GM19397 (cell line): ENCODE measurements at regions not wholly inside any gene's neighbourhood (a gene's known extent, or its start where the extent isn't known, plus 50 kb on each side); places are given as distances from the start of the nearest gene placed in this dataset.

Experiments
- ATAC-seq: cut with Tn5 transposase; IDR thresholded peaks from one replicate; pipeline ENCODE4 v1.9.1; 2021; ENCODE audit warnings: mild to moderate bottlenecking, moderate library complexity; ENCODE audit not compliant: unreplicated experiment

- ATAC-seq: no peak
These were observed 336.8 kb upstream of the MANEA start for GRCh38 chr6:95240514-95240913.

- no peak for ATAC-seq
These were observed 334.8 kb upstream of the MANEA start for GRCh38 chr6:95242560-95242959.

- ATAC-seq: no peak
These were observed 334.3 kb upstream of the MANEA start for GRCh38 chr6:95243053-95243452.

DNA sequence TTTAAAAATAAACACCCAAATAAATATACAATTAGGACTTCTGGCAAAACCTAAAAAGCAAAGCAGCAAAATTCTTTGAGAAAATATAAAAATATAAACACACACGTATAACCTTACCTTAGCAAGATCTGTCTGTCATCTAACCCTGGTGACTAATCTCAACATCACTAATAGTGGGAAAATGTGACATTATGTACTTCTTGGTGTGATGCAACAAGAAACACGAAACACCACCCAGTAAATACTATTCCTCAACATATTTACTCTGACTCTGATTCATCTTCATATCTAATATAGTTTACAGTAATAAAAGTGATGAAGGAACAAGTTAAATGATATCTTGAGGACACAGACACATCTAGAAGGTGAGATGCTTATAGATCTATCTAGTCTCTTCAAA is 332.6 kb upstream of the MANEA start:
- ATAC-seq: no peak

- no peak for ATAC-seq
These were observed 328.8 kb upstream of the MANEA start for GRCh38 chr6:95248499-95248898.

DNA sequence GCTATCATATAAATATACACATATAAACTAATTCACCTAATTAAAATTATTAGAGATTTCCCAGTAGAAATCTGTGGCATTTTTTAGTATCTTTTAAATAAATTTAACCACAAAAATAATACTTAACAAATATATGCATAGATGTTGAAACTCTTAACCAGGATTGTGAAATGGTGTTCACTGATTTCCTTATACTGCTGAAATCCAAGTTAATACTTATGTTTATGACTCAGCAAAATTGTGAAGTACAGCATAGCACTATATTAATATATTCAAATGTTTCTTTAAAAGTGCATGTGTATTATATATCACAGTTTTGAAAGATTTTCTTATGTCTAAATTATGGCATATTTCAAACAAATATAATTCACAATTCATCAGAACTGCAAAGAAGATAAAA is 328.2 kb upstream of the MANEA start:
- ATAC-seq: no peak

DNA sequence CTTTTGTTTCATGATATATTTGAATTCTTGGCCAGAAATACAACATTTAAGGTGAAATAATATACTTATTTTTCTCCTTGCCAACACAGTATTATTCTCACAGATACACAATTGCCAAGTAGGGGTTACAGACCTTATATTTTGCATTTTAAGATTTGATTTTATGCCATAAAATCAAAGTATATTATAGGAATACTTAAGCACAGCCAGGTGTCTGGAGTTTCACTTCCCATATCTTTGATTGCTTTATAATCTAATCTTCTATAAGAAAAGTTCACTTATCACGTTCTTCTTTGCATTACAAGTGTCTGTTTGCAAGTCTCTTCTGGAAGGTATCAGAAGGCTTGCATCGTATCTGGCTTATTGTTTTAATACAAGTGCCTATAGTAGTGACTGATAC is 327.7 kb upstream of the MANEA start:
- ATAC-seq: no peak

DNA sequence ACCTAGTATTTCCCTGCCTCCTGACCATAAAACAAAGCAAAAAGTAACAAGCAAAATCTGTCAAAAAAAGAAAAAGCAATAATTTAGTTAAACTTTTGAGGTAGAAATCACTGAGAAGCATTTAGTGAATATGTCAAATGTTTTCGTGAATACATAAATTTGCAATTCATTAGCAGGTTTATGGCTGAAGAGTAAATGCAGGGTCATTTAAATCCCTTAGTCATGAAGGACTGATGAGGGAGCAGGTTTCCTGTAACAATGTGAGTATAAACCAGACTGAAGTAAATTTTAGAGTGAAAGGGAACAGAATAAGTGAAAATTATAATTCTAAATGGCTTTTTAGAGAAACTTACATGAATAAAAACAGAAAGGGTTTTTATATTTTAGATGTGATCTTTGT is 313.5 kb upstream of the MANEA start:
- no peak for ATAC-seq

GRCh38 chr6:95266537-95267258 is 310.6 kb upstream of the MANEA start:
- ATAC-seq: no peak

- no peak for ATAC-seq
These were observed 302.6 kb upstream of the MANEA start for GRCh38 chr6:95274686-95275235.

DNA sequence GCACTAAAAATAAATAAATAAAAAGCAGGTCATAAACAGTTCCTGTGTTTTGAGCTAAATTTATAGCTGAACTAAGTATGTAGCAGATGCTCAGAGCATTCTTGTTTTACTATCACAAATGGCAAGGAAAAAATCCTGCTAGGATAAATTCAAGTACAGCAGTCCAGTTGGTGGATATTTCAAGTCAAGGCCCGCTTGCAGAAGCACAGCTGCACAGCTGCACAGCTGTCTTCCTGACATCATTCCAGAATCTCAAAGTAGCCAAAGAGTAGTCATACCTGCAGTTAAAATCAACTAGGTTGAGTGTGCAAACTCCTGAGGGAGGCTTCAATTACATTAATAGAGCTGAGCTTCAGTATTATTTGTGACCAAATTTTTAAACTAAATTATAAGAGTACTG is 297.7 kb upstream of the MANEA start:
- ATAC-seq: no peak

DNA sequence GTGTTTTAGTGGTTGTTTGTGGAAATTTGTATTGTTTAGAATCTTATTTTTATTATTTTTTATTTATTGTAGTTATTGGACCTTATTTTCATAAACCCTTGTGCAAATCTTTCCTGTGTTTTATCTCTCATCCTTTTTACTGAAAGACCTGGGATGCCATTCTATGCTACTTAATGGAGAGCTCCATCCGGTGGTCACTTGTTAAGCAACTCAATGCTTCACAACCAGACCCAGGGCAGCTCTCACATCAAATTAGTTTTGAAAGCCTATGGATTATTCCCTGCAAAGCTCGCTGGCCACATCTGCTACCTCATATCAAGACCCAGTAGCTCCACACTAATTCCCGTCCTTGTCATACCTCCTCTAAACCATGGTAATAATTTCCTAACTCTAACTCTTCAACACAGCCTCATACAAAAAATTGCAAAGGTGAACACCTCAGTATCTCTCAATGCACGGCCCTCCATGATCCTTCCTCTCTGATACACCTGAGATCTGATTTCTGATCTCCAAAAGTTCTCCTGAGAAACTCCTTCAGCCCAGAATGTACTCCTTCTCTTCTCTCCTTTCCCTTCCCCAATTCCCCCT is 296.6 kb upstream of the MANEA start:
- no peak for ATAC-seq

DNA sequence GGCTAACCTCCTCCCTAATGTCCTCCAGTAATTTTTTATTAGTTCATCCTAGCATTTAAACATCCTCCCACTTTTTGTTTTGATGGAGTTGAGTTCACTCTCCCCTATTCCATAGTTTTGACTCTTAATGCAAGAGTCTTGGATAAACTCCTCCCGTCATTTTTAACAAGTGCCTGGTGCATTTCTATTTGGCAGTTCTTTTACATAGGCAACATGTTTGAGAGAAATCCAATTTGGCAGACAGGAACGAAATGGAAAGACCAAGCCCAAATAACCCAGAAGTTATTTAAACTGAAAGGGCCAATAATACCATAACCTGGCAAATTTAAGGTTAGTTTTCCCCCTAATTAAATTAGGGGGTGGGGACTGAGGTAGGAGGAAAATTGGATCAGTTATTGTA is 291.5 kb upstream of the MANEA start:
- no peak for ATAC-seq

GRCh38 chr6:95286874-95287273 is 290.5 kb upstream of the MANEA start:
- ATAC-seq: no peak

GRCh38 chr6:95288251-95288650 is 289.1 kb upstream of the MANEA start:
- ATAC-seq: no peak

DNA sequence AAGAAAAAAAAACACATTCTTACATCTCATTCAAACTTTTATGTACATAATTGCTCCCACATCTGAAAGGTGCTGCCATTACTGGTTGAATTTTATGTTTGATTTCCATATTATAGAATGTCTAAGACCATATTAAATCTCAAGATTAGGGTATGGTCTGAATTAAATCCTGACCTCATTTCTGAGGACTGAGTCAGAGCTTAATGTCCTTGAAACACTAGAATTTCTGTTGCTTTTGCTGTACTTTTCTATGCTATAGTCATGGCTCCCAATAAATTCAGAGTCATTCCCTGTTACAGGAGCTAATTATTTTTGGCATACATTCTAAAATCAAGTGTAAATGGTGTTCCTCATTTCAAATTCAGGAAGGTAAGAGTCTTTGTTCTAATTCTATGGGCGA is 285.3 kb upstream of the MANEA start:
- ATAC-seq: no peak

- ATAC-seq: no peak
These were observed 284.1 kb upstream of the MANEA start for GRCh38 chr6:95293257-95293656.

DNA sequence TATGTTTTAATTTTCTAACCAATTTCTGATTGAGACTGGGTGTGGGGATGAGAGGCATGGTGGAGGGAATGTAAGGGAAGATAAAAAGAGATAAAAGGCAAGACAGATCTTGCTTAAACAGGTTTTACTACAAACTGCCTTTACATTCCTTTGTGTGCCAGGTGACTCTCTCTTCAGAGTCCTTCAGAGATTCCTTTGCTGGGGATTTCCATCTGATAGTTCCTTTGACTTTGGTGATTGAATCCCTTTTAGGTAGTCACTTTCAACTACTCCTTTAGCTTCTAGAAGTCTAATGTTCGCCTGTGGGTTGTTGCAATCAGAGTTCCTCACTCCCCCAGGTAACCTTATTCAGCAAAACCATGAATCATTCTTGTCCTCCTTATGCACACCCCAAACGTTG is 283.3 kb upstream of the MANEA start:
- no peak for ATAC-seq

DNA sequence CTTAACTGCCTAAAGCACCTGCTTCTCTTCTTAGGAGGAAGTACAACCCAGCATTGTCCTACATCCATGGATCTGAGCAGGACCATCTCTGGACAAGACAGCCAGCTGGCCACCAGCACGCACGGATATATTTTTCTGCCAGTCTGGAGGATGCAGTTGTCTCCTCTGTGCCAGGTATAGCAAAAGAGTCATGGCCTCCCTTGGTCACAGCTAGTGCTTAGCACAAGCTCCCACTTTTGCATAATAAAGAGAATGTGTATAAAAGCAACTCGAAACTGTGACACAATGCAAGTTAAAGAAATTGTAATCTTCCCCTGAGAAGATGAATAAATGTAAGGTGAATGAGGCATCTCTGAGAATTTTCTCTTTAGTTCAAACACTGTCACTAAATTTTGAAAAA is 267.8 kb upstream of the MANEA start:
- no peak for ATAC-seq

- ATAC-seq: no peak
These were observed 259.2 kb upstream of the MANEA start for GRCh38 chr6:95318137-95318536.

DNA sequence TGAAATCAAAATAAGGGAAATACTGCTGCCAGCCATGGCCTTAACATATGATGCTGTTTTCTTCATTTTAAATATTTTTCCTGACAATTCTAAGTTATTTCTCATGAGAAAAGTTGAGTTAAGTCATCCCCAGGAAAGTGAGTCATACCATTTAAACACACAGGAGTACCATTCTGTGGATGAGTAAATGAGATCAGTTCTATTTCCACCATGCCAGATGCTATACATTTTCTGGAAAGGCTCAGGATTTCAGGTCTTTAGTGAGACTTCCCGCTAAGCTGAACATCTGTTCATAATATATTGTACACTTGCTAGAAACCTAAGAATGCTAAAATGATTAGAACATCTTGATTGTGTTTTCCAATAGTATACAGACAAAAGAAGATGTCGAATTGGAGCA is 256.2 kb upstream of the MANEA start:
- ATAC-seq: no peak

GRCh38 chr6:95325916-95326315 is 251.4 kb upstream of the MANEA start:
- ATAC-seq: no peak

- no peak for ATAC-seq
These were observed 249.1 kb upstream of the MANEA start for GRCh38 chr6:95328231-95328630.
